ENCODE measurements at regions not wholly inside any gene's neighbourhood (a gene's known extent, or its start where the extent isn't known, plus 50 kb on each side); places are given as distances from the start of the nearest gene placed in this dataset.

GRCh38 chr16:62370445-62370844 lies 334.2 kb upstream of the CDH8 start:
- no peaks in the 10 kb centered on the region for H3K27me3 Mint-ChIP-seq (ENCODE audit: unreplicated experiment)
- peaks cover 17% of the 10 kb centered on the region for H3K9me3 Mint-ChIP-seq (ENCODE audit: unreplicated experiment)

GRCh38 chr16:62363501-62363900 lies 327.3 kb upstream of the CDH8 start:
- Mint-ChIP-seq H3K9me3 (ENCODE audit: unreplicated experiment) (no peaks in the 10 kb centered on the region), H3K4me1 (ENCODE audit: unreplicated experiment) (no peaks in the 10 kb centered on the region), H3K27me3 (ENCODE audit: unreplicated experiment) (no peaks in the 10 kb centered on the region), H3K4me3 (ENCODE audit: unreplicated experiment) (no peak overlapping the region), H3K27ac (ENCODE audit: unreplicated experiment) (no peak overlapping the region), H3K36me3 (ENCODE audit: unreplicated experiment) (no peaks in the 10 kb centered on the region)
- DNase-seq (ENCODE audit: extremely low spot score, unreplicated experiment), result no peak
- no peak for TF ChIP-seq CTCF (IDR thresholded peaks at IDR 0.05)

More at GRCh38 chr16:62370445-62370844, 334.2 kb upstream of the CDH8 start:
- no peak for DNase-seq (ENCODE audit: extremely low spot score, unreplicated experiment)
- no peak overlapping the region for H3K27ac Mint-ChIP-seq (ENCODE audit: unreplicated experiment)
- H3K36me3 Mint-ChIP-seq (ENCODE audit: unreplicated experiment), result no peaks in the 10 kb centered on the region
- no peak overlapping the region for H3K4me3 Mint-ChIP-seq (ENCODE audit: unreplicated experiment)
- TF ChIP-seq CTCF (IDR thresholded peaks at IDR 0.05), result no peak
- no peaks in the 10 kb centered on the region for H3K4me1 Mint-ChIP-seq (ENCODE audit: unreplicated experiment)

GRCh38 chr16:62353355-62353754 lies 317.1 kb upstream of the CDH8 start:
- H3K27ac Mint-ChIP-seq (ENCODE audit: unreplicated experiment), result no peak overlapping the region
- no peaks in the 10 kb centered on the region for H3K27me3 Mint-ChIP-seq (ENCODE audit: unreplicated experiment)
- no peaks in the 10 kb centered on the region for H3K4me1 Mint-ChIP-seq (ENCODE audit: unreplicated experiment)
- no peaks in the 10 kb centered on the region for H3K36me3 Mint-ChIP-seq (ENCODE audit: unreplicated experiment)
- DNase-seq (ENCODE audit: extremely low spot score, unreplicated experiment), result no peak
- no peak overlapping the region for H3K4me3 Mint-ChIP-seq (ENCODE audit: unreplicated experiment)
- TF ChIP-seq CTCF (IDR thresholded peaks at IDR 0.05), result no peak
- no peaks in the 10 kb centered on the region for H3K9me3 Mint-ChIP-seq (ENCODE audit: unreplicated experiment)

- H3K27me3 Mint-ChIP-seq (ENCODE audit: unreplicated experiment), result no peaks in the 10 kb centered on the region
- H3K4me1 Mint-ChIP-seq (ENCODE audit: unreplicated experiment), result no peaks in the 10 kb centered on the region
- TF ChIP-seq CTCF (IDR thresholded peaks at IDR 0.05), result no peak
- no peak for DNase-seq (ENCODE audit: extremely low spot score, unreplicated experiment)
- peaks cover 4% of the 10 kb centered on the region for H3K9me3 Mint-ChIP-seq (ENCODE audit: unreplicated experiment)
- no peaks in the 10 kb centered on the region for H3K36me3 Mint-ChIP-seq (ENCODE audit: unreplicated experiment)
- H3K4me3 Mint-ChIP-seq (ENCODE audit: unreplicated experiment), result no peak overlapping the region
- no peak overlapping the region for H3K27ac Mint-ChIP-seq (ENCODE audit: unreplicated experiment)
Observed at GRCh38 chr16:62342216-62342615, 306.0 kb upstream of the CDH8 start.

GRCh38 chr16:62335356-62335755 lies 299.1 kb upstream of the CDH8 start:
- Mint-ChIP-seq H3K36me3 (ENCODE audit: unreplicated experiment) (no peaks in the 10 kb centered on the region), H3K4me3 (ENCODE audit: unreplicated experiment) (no peak overlapping the region), H3K4me1 (ENCODE audit: unreplicated experiment) (no peaks in the 10 kb centered on the region), H3K27me3 (ENCODE audit: unreplicated experiment) (no peaks in the 10 kb centered on the region), H3K9me3 (ENCODE audit: unreplicated experiment) (peaks cover 5% of the 10 kb centered on the region), H3K27ac (ENCODE audit: unreplicated experiment) (no peak overlapping the region)
- DNase-seq (ENCODE audit: extremely low spot score, unreplicated experiment), result no peak
- no peak for TF ChIP-seq CTCF (IDR thresholded peaks at IDR 0.05)
